ENCODE measurements at regions not wholly inside any gene's neighbourhood (a gene's known extent, or its start where the extent isn't known, plus 50 kb on each side); places are given as distances from the start of the nearest gene placed in this dataset.

DNA sequence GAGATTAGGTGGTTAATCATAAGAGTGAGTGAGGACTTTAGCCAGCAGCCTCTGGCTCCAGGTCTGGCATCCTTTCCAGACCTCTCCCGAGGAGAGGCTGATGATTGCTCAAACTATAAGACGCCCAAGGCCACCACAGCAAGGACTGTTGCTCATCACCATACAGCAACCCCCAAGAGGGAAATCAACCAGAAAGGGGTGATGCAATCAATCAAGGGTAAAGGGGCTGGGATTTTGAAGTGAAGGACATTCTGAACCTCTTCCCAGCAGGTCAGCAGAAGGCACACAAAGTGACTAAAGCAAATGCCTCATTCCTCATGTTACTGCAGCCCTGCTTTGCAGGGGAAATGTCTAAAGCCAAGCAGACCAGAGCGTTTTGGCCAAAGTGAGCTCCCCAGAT, 247.3 kb upstream of the IGF1R start:
- TF ChIP-seq, protein P1, sequence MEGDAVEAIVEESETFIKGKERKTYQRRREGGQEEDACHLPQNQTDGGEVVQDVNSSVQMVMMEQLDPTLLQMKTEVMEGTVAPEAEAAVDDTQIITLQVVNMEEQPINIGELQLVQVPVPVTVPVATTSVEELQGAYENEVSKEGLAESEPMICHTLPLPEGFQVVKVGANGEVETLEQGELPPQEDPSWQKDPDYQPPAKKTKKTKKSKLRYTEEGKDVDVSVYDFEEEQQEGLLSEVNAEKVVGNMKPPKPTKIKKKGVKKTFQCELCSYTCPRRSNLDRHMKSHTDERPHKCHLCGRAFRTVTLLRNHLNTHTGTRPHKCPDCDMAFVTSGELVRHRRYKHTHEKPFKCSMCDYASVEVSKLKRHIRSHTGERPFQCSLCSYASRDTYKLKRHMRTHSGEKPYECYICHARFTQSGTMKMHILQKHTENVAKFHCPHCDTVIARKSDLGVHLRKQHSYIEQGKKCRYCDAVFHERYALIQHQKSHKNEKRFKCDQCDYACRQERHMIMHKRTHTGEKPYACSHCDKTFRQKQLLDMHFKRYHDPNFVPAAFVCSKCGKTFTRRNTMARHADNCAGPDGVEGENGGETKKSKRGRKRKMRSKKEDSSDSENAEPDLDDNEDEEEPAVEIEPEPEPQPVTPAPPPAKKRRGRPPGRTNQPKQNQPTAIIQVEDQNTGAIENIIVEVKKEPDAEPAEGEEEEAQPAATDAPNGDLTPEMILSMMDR (IDR thresholded peaks at IDR 0.05): no peak
- no peak for TF ChIP-seq POLR2A (IDR thresholded peaks at IDR 0.05)

Data from esophagus squamous epithelium (tissue), 4 donors.